ENCODE measurements at regions not wholly inside any gene's neighbourhood (a gene's known extent, or its start where the extent isn't known, plus 50 kb on each side); places are given as distances from the start of the nearest gene placed in this dataset.

DNA sequence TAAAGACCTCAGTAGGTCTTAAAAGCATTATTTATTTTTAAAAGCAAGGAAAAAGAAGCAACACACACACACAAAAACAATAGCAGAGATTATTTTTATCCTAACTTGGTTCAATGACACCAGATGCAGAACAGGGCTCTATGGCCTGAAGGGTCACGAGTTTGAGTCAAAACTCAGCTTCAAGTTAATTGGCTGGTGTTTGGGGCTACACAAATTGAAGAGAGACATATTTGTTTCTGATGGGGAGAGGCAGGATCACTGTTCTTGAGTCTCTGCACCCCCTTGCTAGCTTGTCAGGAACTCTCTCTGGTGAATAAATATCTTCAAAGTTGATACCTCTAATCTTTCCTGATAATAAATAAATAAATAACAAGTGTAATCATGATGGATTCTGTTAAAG, 466.1 kb downstream of the PRKD1 start:
- ATAC-seq: no peak
- Mint-ChIP-seq H3K4me1 (ENCODE audit: low read depth) (no peaks in the 10 kb centered on the region), H3K9me3 (ENCODE audit: insufficient read depth) (peaks cover 5% of the 10 kb centered on the region), H3K27me3 (ENCODE audit: low read depth) (no peaks in the 10 kb centered on the region), H3K4me3 (no peak overlapping the region), H3K27ac (no peak overlapping the region), H3K36me3 (ENCODE audit: low read depth) (no peaks in the 10 kb centered on the region)
- no peak for DNase-seq
- ChIA-PET CTCF (no interaction called here), POLR2A (no interaction called here)

DNA sequence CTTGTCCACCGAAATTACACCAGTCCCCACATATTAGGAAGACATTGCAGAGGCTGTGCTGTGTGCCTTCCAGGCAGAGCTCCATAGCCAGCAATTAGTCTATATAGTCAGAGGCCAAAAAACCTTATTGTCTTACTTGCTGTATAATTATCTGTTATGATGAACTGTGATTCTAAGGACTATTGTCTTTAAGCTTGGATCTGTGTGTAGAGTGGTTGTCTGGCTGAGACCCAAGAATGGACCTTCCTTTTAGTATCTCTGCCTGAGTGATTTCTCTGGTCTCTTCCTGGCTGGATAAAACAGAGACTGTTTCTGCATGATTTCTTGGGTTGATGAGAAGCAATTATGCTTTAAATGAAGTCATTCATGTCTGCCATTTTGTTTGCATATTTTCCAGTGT, 465.3 kb downstream of the PRKD1 start:
- ChIA-PET CTCF (no interaction called here), POLR2A (no interaction called here)
- Mint-ChIP-seq H3K4me1 (ENCODE audit: low read depth) (no peaks in the 10 kb centered on the region), H3K36me3 (ENCODE audit: low read depth) (no peaks in the 10 kb centered on the region), H3K27ac (no peak overlapping the region), H3K27me3 (ENCODE audit: low read depth) (no peaks in the 10 kb centered on the region), H3K9me3 (ENCODE audit: insufficient read depth) (peaks cover 5% of the 10 kb centered on the region), H3K4me3 (no peak overlapping the region)
- ATAC-seq (no peak), DNase-seq (no peak)

DNA sequence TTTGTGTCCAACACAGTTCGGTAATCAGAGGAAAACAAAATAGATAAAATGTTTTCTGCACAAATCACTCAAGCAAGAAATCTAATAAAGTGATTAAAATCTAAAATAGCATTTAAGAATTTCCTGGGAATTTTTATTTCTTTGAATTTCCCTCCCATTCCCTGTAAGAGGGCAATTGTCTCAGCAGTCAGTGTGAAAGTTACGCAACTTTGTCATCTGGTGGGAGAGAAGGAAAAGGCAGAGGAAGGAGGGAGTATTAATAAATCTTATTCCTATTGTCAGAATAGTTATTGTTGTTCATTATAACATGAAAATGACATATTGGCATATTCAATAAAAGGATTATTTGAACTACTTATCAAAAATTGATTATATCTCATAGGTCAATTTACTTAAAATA, 464.9 kb downstream of the PRKD1 start:
- no peak for ATAC-seq
- no peak overlapping the region for H3K4me3 Mint-ChIP-seq
- no peaks in the 10 kb centered on the region for H3K27me3 Mint-ChIP-seq (ENCODE audit: low read depth)
- H3K27ac Mint-ChIP-seq: no peak overlapping the region
- H3K4me1 Mint-ChIP-seq (ENCODE audit: low read depth): no peaks in the 10 kb centered on the region
- no peaks in the 10 kb centered on the region for H3K36me3 Mint-ChIP-seq (ENCODE audit: low read depth)
- ChIA-PET CTCF (no interaction called here), POLR2A (no interaction called here)
- DNase-seq: no peak
- peaks cover 5% of the 10 kb centered on the region for H3K9me3 Mint-ChIP-seq (ENCODE audit: insufficient read depth)

DNA sequence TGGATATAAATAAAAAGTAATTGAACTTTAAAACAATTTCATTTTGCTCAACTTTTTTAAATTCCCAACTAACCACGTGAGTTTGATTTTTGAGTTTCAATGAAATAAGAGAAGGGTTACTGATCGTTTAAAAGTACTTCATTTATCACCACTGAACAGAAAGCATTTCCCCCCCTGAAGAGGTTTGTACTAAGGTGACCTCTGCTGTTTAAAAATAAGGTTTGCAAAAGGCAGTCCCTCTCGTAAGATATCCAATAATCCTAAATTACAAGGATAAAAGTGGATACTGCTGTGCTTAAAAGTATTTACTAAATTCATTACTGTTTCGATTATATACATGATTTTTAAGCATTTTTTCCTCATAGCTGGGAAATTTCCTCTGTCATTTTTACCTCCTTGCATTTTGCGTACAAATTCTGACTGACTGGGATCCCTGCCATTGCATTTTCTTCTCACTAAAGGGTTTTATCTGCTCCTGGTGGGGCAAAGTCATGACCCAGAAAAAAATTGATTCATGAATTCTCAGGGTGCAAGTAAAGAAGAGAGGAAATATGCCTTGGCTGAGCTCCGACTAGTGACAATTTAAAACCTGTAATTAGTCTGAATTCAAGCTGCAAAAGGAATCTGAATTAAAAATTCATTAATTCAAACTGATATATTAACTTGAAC, 463.8 kb downstream of the PRKD1 start:
- ChIA-PET POLR2A (interaction anchor here (0.6 kb wide), 1 partner anchor 639 kb away, joined by 3 read pairs; no protein-coding TSS in a partner anchor), CTCF (no interaction called here)
- DNase-seq (no peak), ATAC-seq (no peak)
- H3K27me3 Mint-ChIP-seq (ENCODE audit: low read depth): no peaks in the 10 kb centered on the region
- H3K27ac Mint-ChIP-seq: no peak overlapping the region
- no peak overlapping the region for H3K4me3 Mint-ChIP-seq
- H3K4me1 Mint-ChIP-seq (ENCODE audit: low read depth): no peaks in the 10 kb centered on the region
- no peaks in the 10 kb centered on the region for H3K36me3 Mint-ChIP-seq (ENCODE audit: low read depth)
- H3K9me3 Mint-ChIP-seq (ENCODE audit: insufficient read depth): peaks cover 5% of the 10 kb centered on the region

DNA sequence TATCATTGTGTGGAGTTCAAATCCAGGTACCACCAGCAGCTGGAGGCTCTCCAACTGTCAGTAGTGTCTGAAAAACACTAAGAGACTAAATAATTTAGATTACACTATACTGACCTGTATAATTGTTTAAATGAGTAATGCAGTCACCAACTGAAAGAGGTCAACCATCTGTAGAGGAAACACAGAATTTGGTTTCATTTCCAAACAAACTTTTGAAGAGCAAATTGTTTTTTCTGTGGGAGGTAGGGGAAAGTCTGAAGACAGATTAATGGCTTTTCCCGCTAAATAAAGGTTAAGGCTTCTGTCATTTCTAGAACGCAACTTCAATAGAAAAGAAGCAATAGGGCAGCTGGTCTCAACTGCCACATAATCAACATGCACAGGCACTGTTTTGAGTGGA, 462.6 kb downstream of the PRKD1 start:
- ATAC-seq (no peak), DNase-seq (no peak)
- POLR2A ChIA-PET: no interaction called here
- Mint-ChIP-seq H3K9me3 (ENCODE audit: insufficient read depth) (no peaks in the 10 kb centered on the region), H3K4me3 (no peak overlapping the region), H3K27me3 (ENCODE audit: low read depth) (no peaks in the 10 kb centered on the region), H3K4me1 (ENCODE audit: low read depth) (no peaks in the 10 kb centered on the region), H3K27ac (no peak overlapping the region), H3K36me3 (ENCODE audit: low read depth) (no peaks in the 10 kb centered on the region)
- CTCF ChIA-PET: no interaction called here

DNA sequence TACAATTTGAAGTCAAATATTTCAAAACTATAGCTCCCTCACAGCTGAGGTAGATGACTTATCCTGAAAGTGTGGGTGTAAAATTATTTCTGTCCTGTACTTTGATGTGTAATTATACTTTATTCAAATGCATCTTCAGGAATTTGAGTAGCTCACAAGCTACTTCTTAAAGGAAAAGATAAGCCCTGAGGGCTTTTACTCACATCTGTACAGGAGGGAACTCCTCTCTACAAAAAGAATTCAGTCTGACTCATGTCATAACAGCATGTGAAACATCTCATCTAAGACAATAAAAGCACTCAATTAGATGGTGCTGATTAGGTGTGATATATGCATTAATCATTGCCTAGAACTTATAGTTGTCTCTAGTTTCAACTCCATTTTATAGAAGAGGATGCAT, 452.0 kb downstream of the PRKD1 start:
- no peaks in the 10 kb centered on the region for H3K9me3 Mint-ChIP-seq (ENCODE audit: insufficient read depth)

DNA sequence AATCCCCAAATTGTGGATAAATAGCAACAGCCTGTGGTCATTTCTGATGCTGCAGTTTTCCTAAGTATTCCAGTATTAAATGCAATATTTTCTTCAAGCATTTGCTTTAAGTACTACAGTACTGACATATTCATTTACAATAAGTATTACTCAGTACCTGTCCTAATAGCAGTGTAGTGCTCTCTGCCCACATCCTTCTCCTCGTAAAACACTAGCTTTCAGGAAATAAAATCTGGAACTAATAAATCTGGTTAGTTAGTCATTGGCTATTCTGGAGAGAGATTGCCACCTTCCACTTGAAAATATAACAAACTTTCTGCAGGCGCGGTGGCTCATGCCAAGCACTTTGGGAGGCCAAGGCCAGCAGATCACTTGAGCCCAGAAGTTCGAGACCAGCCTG, 441.5 kb downstream of the PRKD1 start:
- Mint-ChIP-seq H3K27me3 (ENCODE audit: low read depth) (no peaks in the 10 kb centered on the region), H3K4me3 (no peak overlapping the region), H3K36me3 (ENCODE audit: low read depth) (no peaks in the 10 kb centered on the region), H3K27ac (no peak overlapping the region), H3K4me1 (ENCODE audit: low read depth) (no peaks in the 10 kb centered on the region), H3K9me3 (ENCODE audit: insufficient read depth) (peaks cover 10% of the 10 kb centered on the region)
- POLR2A ChIA-PET: no interaction called here
- ATAC-seq (no peak), DNase-seq (no peak)
- CTCF ChIA-PET: no interaction called here

More for the DNA sequence above, 452.0 kb downstream of the PRKD1 start:
- POLR2A ChIA-PET: no interaction called here
- Mint-ChIP-seq H3K36me3 (ENCODE audit: low read depth) (no peaks in the 10 kb centered on the region), H3K27me3 (ENCODE audit: low read depth) (no peaks in the 10 kb centered on the region), H3K27ac (no peak overlapping the region), H3K4me1 (ENCODE audit: low read depth) (no peaks in the 10 kb centered on the region), H3K4me3 (no peak overlapping the region)
- CTCF ChIA-PET: no interaction called here
- ATAC-seq (no peak), DNase-seq (no peak)

DNA sequence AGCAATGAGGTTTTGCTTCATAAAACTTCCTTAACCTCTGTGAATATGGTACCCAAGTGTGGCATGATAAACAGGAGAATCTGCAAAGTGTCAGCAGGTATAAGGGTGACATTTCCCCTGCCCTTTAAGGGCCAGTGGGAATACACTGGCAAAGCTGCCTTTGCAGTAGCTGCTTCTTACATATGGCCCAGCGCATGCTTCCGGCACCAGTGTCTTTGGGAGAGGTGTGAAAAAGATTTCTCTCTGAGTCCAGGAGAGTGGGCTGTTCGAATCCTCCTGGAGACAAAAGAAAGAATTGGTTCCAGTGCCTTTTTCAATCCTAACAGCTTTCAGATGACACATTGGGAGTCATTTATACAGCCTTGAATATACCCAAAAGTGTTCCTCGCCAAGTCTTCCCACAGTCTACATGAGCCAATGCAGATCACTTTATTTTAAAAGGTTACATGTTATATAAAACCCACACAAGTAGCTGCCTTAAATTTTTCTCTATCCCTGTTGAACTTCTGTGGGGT, 437.7 kb downstream of the PRKD1 start:
- Mint-ChIP-seq H3K4me3 (no peak overlapping the region), H3K9me3 (ENCODE audit: insufficient read depth) (no peaks in the 10 kb centered on the region), H3K27me3 (ENCODE audit: low read depth) (no peaks in the 10 kb centered on the region), H3K27ac (no peak overlapping the region), H3K4me1 (ENCODE audit: low read depth) (no peaks in the 10 kb centered on the region), H3K36me3 (ENCODE audit: low read depth) (no peaks in the 10 kb centered on the region)
- DNase-seq (no peak), ATAC-seq (no peak)
- ChIA-PET CTCF (no interaction called here), POLR2A (no interaction called here)

DNA sequence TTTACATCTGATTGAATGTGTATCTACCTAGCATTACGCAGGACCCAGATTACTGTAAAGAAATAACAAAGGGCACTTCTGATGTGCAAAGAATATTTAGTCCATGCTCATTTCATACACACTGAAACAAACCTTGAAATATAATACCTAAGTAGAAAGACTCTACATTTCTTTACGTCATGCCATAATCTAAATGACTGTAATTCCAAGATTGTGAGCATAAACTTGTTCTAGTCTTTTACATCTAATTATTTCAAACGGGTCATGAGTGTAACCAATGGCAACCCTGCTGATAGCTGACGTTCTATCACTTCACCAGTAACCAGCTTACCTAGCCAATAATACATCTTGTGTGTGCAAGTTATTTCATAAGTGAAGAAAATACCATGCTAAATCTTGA, 433.8 kb downstream of the PRKD1 start:
- no peaks in the 10 kb centered on the region for H3K9me3 Mint-ChIP-seq (ENCODE audit: insufficient read depth)
- POLR2A ChIA-PET: no interaction called here

DNA sequence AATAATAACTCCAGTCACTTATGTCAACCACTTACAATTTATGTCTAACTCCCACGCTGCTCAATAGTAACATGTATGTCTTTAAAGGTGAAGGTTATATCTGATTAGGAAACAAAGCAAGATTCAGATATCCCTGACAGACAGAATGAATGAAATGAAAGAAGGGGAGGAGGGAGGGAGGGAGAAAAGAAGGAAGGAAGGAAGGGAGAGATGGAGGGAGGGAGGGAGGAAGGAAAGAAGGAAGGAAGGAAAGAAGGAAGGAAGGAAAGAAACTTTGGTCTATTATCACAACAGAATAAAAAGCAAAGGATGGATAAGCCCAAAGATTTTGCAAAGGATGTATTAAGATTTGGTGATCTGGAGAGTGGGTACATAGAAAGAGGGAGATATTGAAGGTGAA, 433.3 kb downstream of the PRKD1 start:
- ATAC-seq (no peak), DNase-seq (no peak)
- Mint-ChIP-seq H3K36me3 (ENCODE audit: low read depth) (no peaks in the 10 kb centered on the region), H3K27me3 (ENCODE audit: low read depth) (no peaks in the 10 kb centered on the region), H3K4me1 (ENCODE audit: low read depth) (no peaks in the 10 kb centered on the region), H3K27ac (no peak overlapping the region), H3K4me3 (no peak overlapping the region), H3K9me3 (ENCODE audit: insufficient read depth) (no peaks in the 10 kb centered on the region)
- POLR2A ChIA-PET: no interaction called here
- CTCF ChIA-PET: no interaction called here

More for the DNA sequence above, 433.8 kb downstream of the PRKD1 start:
- Mint-ChIP-seq H3K27me3 (ENCODE audit: low read depth) (no peaks in the 10 kb centered on the region), H3K36me3 (ENCODE audit: low read depth) (no peaks in the 10 kb centered on the region), H3K4me1 (ENCODE audit: low read depth) (no peaks in the 10 kb centered on the region), H3K27ac (no peak overlapping the region), H3K4me3 (no peak overlapping the region)
- ATAC-seq: no peak
- CTCF ChIA-PET: no interaction called here
- DNase-seq: no peak

DNA sequence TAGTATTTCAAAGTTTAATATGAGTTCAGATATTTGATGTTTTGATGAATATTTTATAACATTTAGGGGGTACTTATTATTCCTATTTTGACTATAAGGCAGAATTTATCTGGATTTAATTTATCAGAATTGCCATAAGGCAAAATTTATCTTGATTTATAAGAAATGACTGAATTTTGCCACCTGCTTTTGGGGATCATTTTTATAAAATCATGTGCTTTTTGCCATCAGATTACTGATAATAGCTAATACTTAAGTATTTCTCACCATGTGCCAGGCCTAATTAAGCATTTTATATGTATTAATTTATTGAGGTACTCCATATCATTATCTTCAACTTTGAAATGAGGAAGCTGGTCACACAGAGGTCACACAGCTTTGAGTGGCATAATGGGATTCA, 423.7 kb downstream of the PRKD1 start:
- ChIA-PET CTCF (no interaction called here), POLR2A (no interaction called here)
- DNase-seq (no peak), ATAC-seq (no peak)
- Mint-ChIP-seq H3K4me3 (no peak overlapping the region), H3K4me1 (ENCODE audit: low read depth) (no peaks in the 10 kb centered on the region), H3K27ac (no peak overlapping the region), H3K27me3 (ENCODE audit: low read depth) (no peaks in the 10 kb centered on the region), H3K9me3 (ENCODE audit: insufficient read depth) (no peaks in the 10 kb centered on the region), H3K36me3 (ENCODE audit: low read depth) (no peaks in the 10 kb centered on the region)

DNA sequence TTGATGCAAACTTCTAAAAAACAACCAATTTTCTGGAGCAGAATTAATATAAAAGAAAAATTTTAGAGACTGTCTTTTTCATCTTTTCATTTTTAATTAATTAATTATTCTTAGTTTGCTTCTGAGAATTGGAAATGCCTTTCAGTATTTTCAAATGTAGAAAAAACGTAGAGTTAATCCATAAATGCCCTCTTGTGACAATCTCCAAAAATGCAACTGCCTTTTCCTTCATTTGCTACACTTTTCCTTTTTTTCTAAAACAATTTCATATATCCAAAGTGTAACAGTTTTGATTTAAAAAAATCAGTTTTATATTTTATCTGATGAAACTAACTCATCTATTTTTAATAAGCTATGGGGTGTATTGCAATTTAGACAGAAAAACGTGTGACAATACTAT, 409.3 kb downstream of the PRKD1 start:
- ChIA-PET POLR2A (no interaction called here), CTCF (no interaction called here)
- H3K27me3 Mint-ChIP-seq (ENCODE audit: low read depth): no peaks in the 10 kb centered on the region
- no peak overlapping the region for H3K27ac Mint-ChIP-seq
- H3K4me3 Mint-ChIP-seq: no peak overlapping the region
- peaks cover 12% of the 10 kb centered on the region for H3K9me3 Mint-ChIP-seq (ENCODE audit: insufficient read depth)
- no peaks in the 10 kb centered on the region for H3K4me1 Mint-ChIP-seq (ENCODE audit: low read depth)
- H3K36me3 Mint-ChIP-seq (ENCODE audit: low read depth): no peaks in the 10 kb centered on the region
- ATAC-seq (no peak), DNase-seq (no peak)

DNA sequence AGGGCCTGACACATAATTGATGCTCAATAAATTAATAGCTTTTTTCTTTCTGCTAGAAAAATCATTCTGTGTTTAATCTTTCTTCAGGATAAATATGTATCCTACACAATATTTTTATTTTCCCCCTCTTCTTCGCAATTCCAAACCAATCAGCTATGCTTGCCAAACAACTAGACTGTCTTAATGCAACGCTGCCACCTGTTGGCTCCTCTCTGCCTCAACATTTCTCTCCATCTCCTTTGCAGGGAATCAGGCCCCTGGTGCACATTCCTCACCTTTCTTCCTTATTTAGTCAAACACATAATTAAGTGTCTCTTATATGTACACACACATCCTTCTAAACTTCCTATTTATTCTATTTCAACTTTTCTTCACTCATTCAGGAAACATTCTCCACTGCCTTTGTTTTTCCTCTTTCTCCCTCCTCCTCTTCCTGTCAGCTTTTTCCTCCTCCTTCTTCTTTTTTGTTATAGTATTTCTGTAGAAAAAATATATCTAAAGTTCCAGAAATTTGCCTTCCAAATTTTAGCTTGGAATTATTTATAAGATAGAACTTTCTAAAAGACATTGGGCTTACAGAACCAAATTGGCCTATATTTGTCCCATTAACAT, 406.0 kb downstream of the PRKD1 start:
- H3K27me3 Mint-ChIP-seq (ENCODE audit: low read depth): no peaks in the 10 kb centered on the region
- ChIA-PET CTCF (no interaction called here), POLR2A (no interaction called here)
- no peak overlapping the region for H3K4me3 Mint-ChIP-seq
- H3K36me3 Mint-ChIP-seq (ENCODE audit: low read depth): no peaks in the 10 kb centered on the region
- H3K4me1 Mint-ChIP-seq (ENCODE audit: low read depth): no peaks in the 10 kb centered on the region
- H3K9me3 Mint-ChIP-seq (ENCODE audit: insufficient read depth): peaks cover 9% of the 10 kb centered on the region
- DNase-seq (peak; percentile 20), ATAC-seq (no peak)
- H3K27ac Mint-ChIP-seq: no peak overlapping the region

Data from activated CD8-positive, alpha-beta T cell treated with anti-CD3 and anti-CD28 coated beads, Interleukin-2, amount 10 ng/mL, durations not matched to agents 7 days and 5 days (primary cell).